ENCODE measurements at regions not wholly inside any gene's neighbourhood (a gene's known extent, or its start where the extent isn't known, plus 50 kb on each side); places are given as distances from the start of the nearest gene placed in this dataset.

- no peaks in the 10 kb centered on the region for H3K36me3 ChIP-seq (ENCODE audit: control insufficient read depth, insufficient read depth, low read length)
- ChIA-PET POLR2A (no interaction called here), CTCF (no interaction called here)
- H3K27me3 ChIP-seq (ENCODE audit: control insufficient read depth, insufficient read depth, low read length): no peaks in the 10 kb centered on the region
- DNase-seq (ENCODE audit: low read depth): no peak
- TF ChIP-seq, protein P1, sequence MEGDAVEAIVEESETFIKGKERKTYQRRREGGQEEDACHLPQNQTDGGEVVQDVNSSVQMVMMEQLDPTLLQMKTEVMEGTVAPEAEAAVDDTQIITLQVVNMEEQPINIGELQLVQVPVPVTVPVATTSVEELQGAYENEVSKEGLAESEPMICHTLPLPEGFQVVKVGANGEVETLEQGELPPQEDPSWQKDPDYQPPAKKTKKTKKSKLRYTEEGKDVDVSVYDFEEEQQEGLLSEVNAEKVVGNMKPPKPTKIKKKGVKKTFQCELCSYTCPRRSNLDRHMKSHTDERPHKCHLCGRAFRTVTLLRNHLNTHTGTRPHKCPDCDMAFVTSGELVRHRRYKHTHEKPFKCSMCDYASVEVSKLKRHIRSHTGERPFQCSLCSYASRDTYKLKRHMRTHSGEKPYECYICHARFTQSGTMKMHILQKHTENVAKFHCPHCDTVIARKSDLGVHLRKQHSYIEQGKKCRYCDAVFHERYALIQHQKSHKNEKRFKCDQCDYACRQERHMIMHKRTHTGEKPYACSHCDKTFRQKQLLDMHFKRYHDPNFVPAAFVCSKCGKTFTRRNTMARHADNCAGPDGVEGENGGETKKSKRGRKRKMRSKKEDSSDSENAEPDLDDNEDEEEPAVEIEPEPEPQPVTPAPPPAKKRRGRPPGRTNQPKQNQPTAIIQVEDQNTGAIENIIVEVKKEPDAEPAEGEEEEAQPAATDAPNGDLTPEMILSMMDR (IDR thresholded peaks at IDR 0.05; ENCODE audit: insufficient read depth, low read depth, low read length): no peak
- no peak overlapping the region for H3K4me3 ChIP-seq (ENCODE audit: low read depth, low read length)
Observed at GRCh38 chr3:94359996-94360395, 297.1 kb downstream of the NSUN3 start.

DNA sequence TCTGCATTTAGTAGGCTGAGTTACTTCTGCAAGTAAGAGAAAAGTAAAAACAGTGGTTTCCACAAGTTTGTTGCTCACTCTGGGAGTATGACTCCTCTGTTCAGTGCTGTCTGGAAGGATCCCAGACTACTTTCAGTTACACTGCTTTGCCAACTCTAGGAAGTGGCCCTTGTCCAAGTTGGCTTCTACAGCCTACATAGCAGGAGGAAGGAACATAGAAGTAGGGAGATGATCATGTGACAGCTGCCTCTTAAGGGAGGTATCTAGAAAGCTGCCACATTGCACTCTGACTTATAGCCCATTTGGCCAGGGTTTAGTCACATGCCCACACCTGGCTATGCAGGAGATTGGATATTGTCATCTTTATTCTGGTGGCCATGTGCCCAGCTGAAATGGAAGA is 298.1 kb downstream of the NSUN3 start:
- TF ChIP-seq, protein P1 (IDR thresholded peaks at IDR 0.05; ENCODE audit: insufficient read depth, low read depth, low read length): no peak
- ChIA-PET POLR2A (no interaction called here), CTCF (no interaction called here)
- H3K4me3 ChIP-seq (ENCODE audit: low read depth, low read length): no peak overlapping the region
- H3K27me3 ChIP-seq (ENCODE audit: control insufficient read depth, insufficient read depth, low read length): no peaks in the 10 kb centered on the region
- DNase-seq (ENCODE audit: low read depth): no peak
- H3K36me3 ChIP-seq (ENCODE audit: control insufficient read depth, insufficient read depth, low read length): no peaks in the 10 kb centered on the region

DNA sequence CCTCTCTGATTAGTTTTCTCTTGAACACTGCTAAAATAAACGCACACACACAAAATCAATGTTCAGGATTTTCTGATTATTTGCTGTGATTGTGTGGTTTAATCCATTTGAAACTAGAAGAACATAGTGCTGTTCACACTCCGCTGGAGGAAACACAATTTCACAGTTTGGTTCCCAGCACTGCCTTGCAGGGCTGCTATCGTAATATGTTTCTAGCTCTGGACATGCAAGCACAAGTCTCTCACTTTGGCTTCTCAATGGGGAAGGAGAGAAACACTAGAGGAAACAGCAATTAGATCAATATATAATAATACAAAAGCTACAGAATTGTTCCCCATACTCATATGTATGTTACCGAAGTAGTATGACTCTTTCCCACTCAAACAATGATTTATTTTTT is 299.5 kb downstream of the NSUN3 start:
- Histone ChIP-seq H3K27me3 (ENCODE audit: control insufficient read depth, insufficient read depth, low read length) (no peaks in the 10 kb centered on the region), H3K4me3 (ENCODE audit: low read depth, low read length) (no peak overlapping the region), H3K36me3 (ENCODE audit: control insufficient read depth, insufficient read depth, low read length) (no peaks in the 10 kb centered on the region)
- POLR2A ChIA-PET: no interaction called here
- TF ChIP-seq, protein P1 (IDR thresholded peaks at IDR 0.05; ENCODE audit: insufficient read depth, low read depth, low read length): no peak
- no peak for DNase-seq (ENCODE audit: low read depth)
- CTCF ChIA-PET: no interaction called here

DNA sequence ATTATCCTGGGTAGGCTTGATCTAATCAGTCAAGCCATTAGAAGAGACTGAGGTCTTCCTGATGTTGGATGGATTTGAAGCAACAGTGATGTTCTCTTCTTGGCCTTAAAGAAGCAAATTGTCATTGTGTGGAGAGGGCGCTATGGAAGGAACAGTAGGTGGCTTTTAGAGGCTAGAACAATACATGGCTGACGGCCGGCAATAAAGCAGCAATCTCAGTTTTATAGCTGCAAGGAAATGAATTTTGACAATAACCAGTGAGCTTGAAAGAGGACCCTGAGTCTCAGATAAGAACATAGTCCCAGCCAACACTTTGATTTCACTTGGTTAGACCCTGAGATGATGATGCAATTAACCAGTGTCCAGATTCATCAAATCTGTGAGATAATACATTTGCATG is 302.1 kb downstream of the NSUN3 start:
- H3K36me3 ChIP-seq (ENCODE audit: control insufficient read depth, insufficient read depth, low read length): no peaks in the 10 kb centered on the region
- ChIA-PET CTCF (no interaction called here), POLR2A (no interaction called here)
- no peak overlapping the region for H3K4me3 ChIP-seq (ENCODE audit: low read depth, low read length)
- no peak for DNase-seq (ENCODE audit: low read depth)
- no peaks in the 10 kb centered on the region for H3K27me3 ChIP-seq (ENCODE audit: control insufficient read depth, insufficient read depth, low read length)
- TF ChIP-seq, protein P1 (IDR thresholded peaks at IDR 0.05; ENCODE audit: insufficient read depth, low read depth, low read length): no peak

DNA sequence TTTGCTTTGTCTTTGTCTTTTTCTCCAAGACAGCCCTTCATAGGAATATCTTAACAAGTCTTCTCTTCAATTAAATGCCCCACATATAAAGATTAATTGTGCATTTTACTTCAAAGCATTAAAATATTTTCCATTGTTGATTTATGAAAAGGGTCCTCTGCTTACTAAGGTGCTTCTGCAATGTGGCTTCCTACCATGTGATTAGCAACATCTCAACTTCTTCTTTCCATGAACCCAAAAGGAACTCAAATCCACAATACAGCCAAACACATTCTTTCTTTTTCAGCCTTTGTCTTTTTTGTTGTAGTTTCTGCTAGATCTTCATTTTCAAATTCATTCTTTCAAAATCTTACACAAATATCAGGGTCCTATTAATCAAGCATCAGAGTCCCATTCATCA is 309.2 kb downstream of the NSUN3 start:
- CTCF ChIA-PET: no interaction called here
- TF ChIP-seq, protein P1 (IDR thresholded peaks at IDR 0.05; ENCODE audit: insufficient read depth, low read depth, low read length): no peak

More for the DNA sequence above, 309.2 kb downstream of the NSUN3 start:
- Histone ChIP-seq H3K36me3 (ENCODE audit: control insufficient read depth, insufficient read depth, low read length) (no peaks in the 10 kb centered on the region), H3K4me3 (ENCODE audit: low read depth, low read length) (no peak overlapping the region), H3K27me3 (ENCODE audit: control insufficient read depth, insufficient read depth, low read length) (no peaks in the 10 kb centered on the region)
- no peak for DNase-seq (ENCODE audit: low read depth)
- POLR2A ChIA-PET: no interaction called here

Data from BJ (cell line).